H9 (cell line): ENCODE measurements at regions not wholly inside any gene's neighbourhood (a gene's known extent, or its start where the extent isn't known, plus 50 kb on each side); places are given as distances from the start of the nearest gene placed in this dataset.

Experiments
- DNase-seq: peaks from one replicate; pipeline ENCODE4 v3.0.0-alpha.2; 2017
- H2AFZ ChIP-seq: one replicate; pipeline ENCODE4 v1.6.1; 2013; ENCODE audit warnings: mild to moderate bottlenecking, low read length, control low read depth, moderate library complexity
- H2AK5ac ChIP-seq: 2 replicates; pipeline ENCODE4 v1.6.1; 2013; ENCODE audit warnings: low read length, control low read depth, mixed read lengths; ENCODE audit not compliant: insufficient read length
- H2BK120ac ChIP-seq: one replicate; pipeline ENCODE4 v1.6.1; 2013; ENCODE audit warnings: low read depth, mild to moderate bottlenecking, low read length, control low read depth, inconsistent platforms; ENCODE audit not compliant: poor library complexity, severe bottlenecking
- H2BK12ac ChIP-seq: 2 replicates; pipeline ENCODE4 v1.6.1; 2013; ENCODE audit warnings: low read length, control low read depth, mixed read lengths, low read depth; ENCODE audit not compliant: insufficient read length
- H2BK15ac ChIP-seq: 2 replicates; pipeline ENCODE4 v1.6.1; 2013; ENCODE audit warnings: low read depth, low read length, control low read depth
- H2BK20ac ChIP-seq: one replicate; pipeline ENCODE4 v1.6.1; 2013; ENCODE audit warnings: low read depth, mild to moderate bottlenecking, low read length, control low read depth, inconsistent platforms; ENCODE audit not compliant: poor library complexity, severe bottlenecking
- H2BK5ac ChIP-seq: 2 replicates; pipeline ENCODE4 v1.6.1; 2013; ENCODE audit warnings: low read length, control low read depth, mixed read lengths; ENCODE audit not compliant: insufficient read length
- H3K14ac ChIP-seq: 2 replicates; pipeline ENCODE4 v1.6.1; 2013; ENCODE audit warnings: low read length, control low read depth; ENCODE audit not compliant: insufficient read depth
- H3K18ac ChIP-seq: 2 replicates; pipeline ENCODE4 v1.6.1; 2013; ENCODE audit warnings: low read depth, mild to moderate bottlenecking, mixed read lengths, low read length, control low read depth; ENCODE audit not compliant: insufficient read length
- H3K23ac ChIP-seq: 2 replicates; pipeline ENCODE4 v1.6.1; 2013; ENCODE audit warnings: low read length, control low read depth, mixed read lengths, low read depth; ENCODE audit not compliant: insufficient read length
- H3K23me2 ChIP-seq: 2 replicates; pipeline ENCODE4 v1.6.1; 2013; ENCODE audit warnings: low read depth, mild to moderate bottlenecking, mixed read lengths, low read length, control low read depth; ENCODE audit not compliant: insufficient read length, poor library complexity, severe bottlenecking
- H3K27ac ChIP-seq: 2 replicates; pipeline ENCODE4 v1.5.1; 2013; ENCODE audit warnings: low read length, control low read depth, mixed read lengths, low read depth; ENCODE audit not compliant: insufficient read length
- H3K27me3 ChIP-seq: 2 replicates; pipeline ENCODE4 v1.6.1; 2013; ENCODE audit warnings: low read length, control low read depth, inconsistent platforms; ENCODE audit not compliant: insufficient read depth
- H3K4ac ChIP-seq: 2 replicates; pipeline ENCODE4 v1.6.1; 2013; ENCODE audit warnings: low read depth, mild to moderate bottlenecking, control low read depth, inconsistent platforms, low read length, moderate library complexity
- H3K4me1 ChIP-seq: 2 replicates; pipeline ENCODE4 v1.6.1; 2013; ENCODE audit warnings: low read length, control low read depth, inconsistent platforms; ENCODE audit not compliant: insufficient read depth
- H3K4me2 ChIP-seq: 2 replicates; pipeline ENCODE4 v1.6.1; 2013; ENCODE audit warnings: low read length, control low read depth, mixed read lengths; ENCODE audit not compliant: insufficient read length, insufficient read depth
- H3K56ac ChIP-seq: 2 replicates; pipeline ENCODE4 v1.6.1; 2013; ENCODE audit warnings: low read depth, mild to moderate bottlenecking, mixed read lengths, low read length, control low read depth; ENCODE audit not compliant: insufficient read length
- H3K79me1 ChIP-seq: 2 replicates; pipeline ENCODE4 v1.6.1; 2013; ENCODE audit warnings: low read depth, mild to moderate bottlenecking, moderate library complexity, low read length, control low read depth, inconsistent platforms; ENCODE audit not compliant: insufficient read depth, poor library complexity, severe bottlenecking
- H3K79me2 ChIP-seq: 2 replicates; pipeline ENCODE4 v1.6.1; 2013; ENCODE audit warnings: low read length, control low read depth, inconsistent platforms; ENCODE audit not compliant: insufficient read depth
- H3K9ac ChIP-seq: 2 replicates; pipeline ENCODE4 v1.6.1; 2013; ENCODE audit warnings: low read length, control low read depth, mixed read lengths; ENCODE audit not compliant: insufficient read length; ENCODE audit errors: extremely low read depth
- H3K9me3 ChIP-seq: one replicate; pipeline ENCODE4 v1.6.1; 2013; ENCODE audit warnings: low read depth, low read length, inconsistent platforms; ENCODE audit not compliant: control insufficient read depth
- H3T11ph ChIP-seq: one replicate; pipeline ENCODE4 v1.6.1; 2013; ENCODE audit warnings: mild to moderate bottlenecking, low read length, control low read depth, inconsistent platforms
- H4K20me1 ChIP-seq: one replicate; pipeline ENCODE4 v1.6.1; 2013; ENCODE audit not compliant: control insufficient read depth, insufficient read length, insufficient read depth
- H4K5ac ChIP-seq: 2 replicates; pipeline ENCODE4 v1.6.1; 2013; ENCODE audit warnings: low read depth, mild to moderate bottlenecking, mixed read lengths, low read length, control low read depth; ENCODE audit not compliant: insufficient read length
- H4K8ac ChIP-seq: replicated peaks from 2 replicates; pipeline ENCODE4 v1.6.1; 2013; ENCODE audit warnings: low read length, control low read depth, mixed read lengths, low read depth; ENCODE audit not compliant: insufficient read length
- H4K91ac ChIP-seq: 2 replicates; pipeline ENCODE4 v1.6.1; 2013; ENCODE audit warnings: low read depth, mild to moderate bottlenecking, moderate library complexity, mixed read lengths, low read length, control low read depth; ENCODE audit not compliant: insufficient read length
- H3K27ac Mint-ChIP-seq, 3 experiments: 2 replicates in 2 of 3; 3 replicates in 1 of 3; pipeline ENCODE4 v1.8.0; 2020 to 2021; ENCODE audit warnings: mixed read lengths in 3 of 3, mild to moderate bottlenecking in 1 of 3, moderate library complexity in 1 of 3
- H3K27me3 Mint-ChIP-seq: 2 replicates; pipeline ENCODE4 v1.8.0; 2021; ENCODE audit warnings: low read depth, mild to moderate bottlenecking, moderate library complexity, mixed read lengths
- H3K36me3 Mint-ChIP-seq, 3 experiments: 2 replicates in 2 of 3; 3 replicates in 1 of 3; pipeline ENCODE4 v1.8.0; 2020 to 2021; ENCODE audit warnings: low read depth in 3 of 3, mixed read lengths in 3 of 3; ENCODE audit not compliant: insufficient read depth in 1 of 3
- H3K4me1 Mint-ChIP-seq, 2 experiments: 2 replicates each; pipeline ENCODE4 v1.8.0; 2020; ENCODE audit warnings: mixed read lengths in 2 of 2
- H3K4me3 Mint-ChIP-seq, 2 experiments: 2 replicates in 1 of 2; 3 replicates in 1 of 2; pipeline ENCODE4 v1.8.0; 2020 to 2021; ENCODE audit warnings: mild to moderate bottlenecking in 2 of 2, mixed read lengths in 2 of 2, moderate library complexity in 1 of 2
- H3K9me3 Mint-ChIP-seq, 2 experiments: 2 replicates in 1 of 2; 3 replicates in 1 of 2; pipeline ENCODE4 v1.8.0; 2020; ENCODE audit warnings: mild to moderate bottlenecking in 2 of 2, mixed read lengths in 2 of 2, moderate library complexity in 1 of 2
- CTCF ChIP-seq: fragments of 200-600 bp; sonication (generic); conservative IDR thresholded peaks from 3 replicates; pipeline ENCODE4 v1.8.0; 2021; ENCODE audit warnings: antibody characterized with exemption, mild to moderate bottlenecking
- WGBS: extraction: QIAGEN DNeasy Blood & Tissue Kit; methylation state at CpG from one replicate; pipeline ENCODE4 v1.1.7; 2013; ENCODE audit warnings: missing lambda C conversion rate, low lambda C conversion rate, mixed read lengths; ENCODE audit not compliant: insufficient read length; ENCODE audit errors: extremely low coverage; 5-methylcytosine and 5-hydroxymethylcytosine counted together

GRCh38 chr7:113763226-113763625 is 155.6 kb downstream of the PPP1R3A start:
- H3K4me1 ChIP-seq: no peaks in the 10 kb centered on the region
- H3K79me1 ChIP-seq: no peaks in the 10 kb centered on the region
- H3K9me3 ChIP-seq: no peaks in the 10 kb centered on the region
- no peak overlapping the region for H2BK20ac ChIP-seq
- no peaks in the 10 kb centered on the region for H3K23me2 ChIP-seq
- no peak for TF ChIP-seq CTCF
- no peak overlapping the region for H2BK12ac ChIP-seq
- no peak overlapping the region for H3K4me3 Mint-ChIP-seq
- no peak overlapping the region for H2AK5ac ChIP-seq
- H2AFZ ChIP-seq: no peak overlapping the region
- no peaks in the 10 kb centered on the region for H3K36me3 Mint-ChIP-seq
- H3K14ac ChIP-seq: no peak overlapping the region
- DNase-seq: no peak
- no CpG with 5 or more reads among the region's 3 CpGs for WGBS
- no peak overlapping the region for H4K91ac ChIP-seq
- no peak overlapping the region for H3K18ac ChIP-seq
- no peak overlapping the region for H2BK5ac ChIP-seq
- no peak overlapping the region for H3T11ph ChIP-seq
- H4K20me1 ChIP-seq: no peaks in the 10 kb centered on the region
- no peak overlapping the region for H3K4ac ChIP-seq
- no peak overlapping the region for H3K27ac Mint-ChIP-seq
- no peak overlapping the region for H3K9ac ChIP-seq
- no peaks in the 10 kb centered on the region for H3K27me3 Mint-ChIP-seq
- no peaks in the 10 kb centered on the region for H3K79me2 ChIP-seq
- H2BK15ac ChIP-seq: no peak overlapping the region
- H3K4me1 Mint-ChIP-seq: peaks cover 0 to 4% of the 10 kb centered on the region in 2 experiments; a peak in 2 of 4 replicates
- H2BK120ac ChIP-seq: no peak overlapping the region
- H4K5ac ChIP-seq: no peak overlapping the region
- no peak overlapping the region for H3K4me2 ChIP-seq
- H4K8ac ChIP-seq: no peak overlapping the region
- no peak overlapping the region for H3K27ac ChIP-seq
- peaks cover 0 to 4% of the 10 kb centered on the region in 2 experiments; a peak in 1 of 5 replicates for H3K9me3 Mint-ChIP-seq
- H3K27me3 ChIP-seq: no peaks in the 10 kb centered on the region
- no peak overlapping the region for H3K23ac ChIP-seq
- H3K56ac ChIP-seq: no peak overlapping the region
